ENCODE measurements at regions not wholly inside any gene's neighbourhood (a gene's known extent, or its start where the extent isn't known, plus 50 kb on each side); places are given as distances from the start of the nearest gene placed in this dataset.

DNA sequence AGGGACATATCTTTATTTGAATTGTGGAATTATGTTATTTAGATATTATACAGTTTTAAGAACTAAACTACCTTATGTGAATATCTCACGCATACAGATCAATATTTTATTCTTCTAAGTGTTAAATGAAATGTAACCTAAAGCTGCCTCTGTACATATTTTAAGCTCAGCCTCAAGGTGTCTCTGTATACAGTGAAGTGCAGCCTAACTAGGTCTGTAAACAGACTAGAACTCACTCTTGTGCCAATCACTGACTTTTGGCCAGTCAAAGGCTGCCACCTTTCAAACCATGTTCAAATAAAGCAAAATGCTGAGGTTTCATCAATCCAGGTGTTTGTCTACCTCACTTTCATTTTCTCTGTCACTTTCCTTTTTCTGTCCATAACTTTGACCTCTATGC, 1074.5 kb upstream of the PRKX start:
- CTCF ChIA-PET, result no interaction called here
- no peak for DNase-seq (ENCODE audit: extremely low spot score)
- TF ChIP-seq SUZ12 (IDR thresholded peaks at IDR 0.05) (no peak), NFRKB (IDR thresholded peaks at IDR 0.05) (no peak), HDGF (IDR thresholded peaks at IDR 0.05; ENCODE audit: borderline replicate concordance) (no peak)
- POLR2A ChIA-PET, result no interaction called here

DNA sequence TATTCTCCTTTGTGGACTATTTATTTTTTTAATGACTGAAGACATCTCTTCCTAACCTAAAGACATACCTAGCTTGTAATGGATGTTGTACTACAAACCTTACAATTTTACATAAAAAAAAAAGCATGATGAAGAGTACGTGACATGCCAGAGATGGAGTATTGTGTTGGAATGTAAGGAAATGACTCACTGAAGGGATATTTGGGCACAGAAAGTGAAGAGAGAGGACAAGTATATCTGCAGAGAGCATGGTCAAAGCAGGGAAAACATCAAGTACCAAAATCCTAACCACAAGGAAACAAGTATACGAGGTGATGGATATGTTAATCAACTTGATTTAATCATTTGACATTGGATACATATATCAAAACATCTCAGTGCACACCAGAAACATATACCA, 1051.4 kb upstream of the PRKX start:
- DNase-seq (ENCODE audit: extremely low spot score), result no peak
- ChIA-PET CTCF (no interaction called here), POLR2A (no interaction called here)
- no peak for TF ChIP-seq NFRKB (IDR thresholded peaks at IDR 0.05)
- TF ChIP-seq ZNF384 (IDR thresholded peaks at IDR 0.05), result no peak
- TF ChIP-seq L3MBTL2 (conservative IDR thresholded peaks at IDR 0.05), result no peak
- no peak for TF ChIP-seq FOXA1 (IDR thresholded peaks at IDR 0.05)
- TF ChIP-seq FOXK2 (IDR thresholded peaks at IDR 0.05), result no peak
- TF ChIP-seq FOXM1 (IDR thresholded peaks at IDR 0.05; ENCODE audit: borderline replicate concordance), result no peak
- TF ChIP-seq TARDBP (IDR thresholded peaks at IDR 0.05), result no peak
- no peak for TF ChIP-seq LEF1 (IDR thresholded peaks at IDR 0.05; ENCODE audit: borderline replicate concordance)

DNA sequence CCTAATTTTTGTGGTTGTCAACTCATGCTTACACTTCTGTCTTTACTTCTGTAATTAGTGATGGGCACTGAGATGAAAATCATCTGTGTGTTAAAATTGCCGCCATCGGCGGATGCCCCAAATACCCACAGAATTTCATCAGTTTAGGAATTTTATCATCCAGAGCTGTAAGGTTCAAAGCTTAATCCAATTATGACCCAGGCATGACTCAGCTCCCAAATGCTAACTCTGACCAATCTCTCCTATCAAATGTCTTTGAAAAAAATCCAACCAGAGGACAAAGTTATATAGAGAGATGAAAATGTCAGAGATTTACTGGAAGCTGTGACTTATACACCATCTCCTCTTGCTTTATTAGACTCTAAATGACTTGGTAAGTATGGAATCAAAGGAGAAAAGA, 1048.7 kb upstream of the PRKX start:
- POLR2A ChIA-PET, result no interaction called here
- TF ChIP-seq FOXM1 (IDR thresholded peaks at IDR 0.05; ENCODE audit: borderline replicate concordance) (no peak), NFRKB (IDR thresholded peaks at IDR 0.05) (no peak), BHLHE40 (IDR thresholded peaks at IDR 0.05; ENCODE audit: borderline replicate concordance) (no peak), HDGF (IDR thresholded peaks at IDR 0.05; ENCODE audit: borderline replicate concordance) (no peak), ZNF384 (IDR thresholded peaks at IDR 0.05) (no peak), TARDBP (IDR thresholded peaks at IDR 0.05) (no peak)
- TF ChIP-seq, protein P1, sequence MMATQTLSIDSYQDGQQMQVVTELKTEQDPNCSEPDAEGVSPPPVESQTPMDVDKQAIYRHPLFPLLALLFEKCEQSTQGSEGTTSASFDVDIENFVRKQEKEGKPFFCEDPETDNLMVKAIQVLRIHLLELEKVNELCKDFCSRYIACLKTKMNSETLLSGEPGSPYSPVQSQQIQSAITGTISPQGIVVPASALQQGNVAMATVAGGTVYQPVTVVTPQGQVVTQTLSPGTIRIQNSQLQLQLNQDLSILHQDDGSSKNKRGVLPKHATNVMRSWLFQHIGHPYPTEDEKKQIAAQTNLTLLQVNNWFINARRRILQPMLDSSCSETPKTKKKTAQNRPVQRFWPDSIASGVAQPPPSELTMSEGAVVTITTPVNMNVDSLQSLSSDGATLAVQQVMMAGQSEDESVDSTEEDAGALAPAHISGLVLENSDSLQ (IDR thresholded peaks at IDR 0.05), result no peak
- DNase-seq (ENCODE audit: extremely low spot score), result no peak
- CTCF ChIA-PET, result no interaction called here

DNA sequence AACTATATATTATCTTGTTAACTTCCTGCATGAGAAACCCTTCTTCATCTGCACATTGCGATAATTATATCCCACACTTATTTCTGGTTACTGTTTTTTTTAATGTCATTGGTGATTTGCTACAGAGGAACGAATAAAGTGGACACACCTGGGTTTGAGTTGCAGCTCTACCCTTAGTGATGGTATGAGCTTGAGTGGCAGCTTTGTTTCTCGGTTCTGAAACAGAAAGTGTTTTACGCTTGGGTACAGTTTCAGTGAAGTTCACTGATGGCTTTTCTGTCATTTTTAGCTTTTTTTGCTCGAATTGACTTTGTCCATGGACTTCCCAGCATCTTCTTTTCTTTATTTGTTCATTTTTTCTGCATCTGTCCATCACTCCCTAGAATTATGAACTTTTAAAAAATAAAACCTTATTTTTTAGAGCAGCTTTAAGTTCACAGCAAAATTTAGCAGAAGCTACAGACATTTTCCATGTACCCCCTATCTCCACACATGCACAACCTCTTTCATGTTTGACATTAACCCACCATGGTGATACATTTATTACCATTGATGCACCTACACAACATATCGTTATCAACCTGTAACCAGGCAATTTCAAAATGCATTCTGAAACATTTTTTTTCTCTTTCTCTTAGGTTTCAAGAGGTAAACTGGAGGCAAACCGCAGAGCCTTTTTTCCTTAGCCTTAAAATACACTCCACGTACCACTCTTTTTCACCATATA, 1041.6 kb upstream of the PRKX start:
- POLR2A ChIA-PET, result no interaction called here
- CTCF ChIA-PET, result no interaction called here
- TF ChIP-seq FOXA1 (IDR thresholded peaks at IDR 0.05) (no peak), CTBP1 (IDR thresholded peaks at IDR 0.05; ENCODE audit: borderline replicate concordance) (no peak), ELF4 (IDR thresholded peaks at IDR 0.05) (no peak), FOXM1 (IDR thresholded peaks at IDR 0.05; ENCODE audit: borderline replicate concordance) (no peak), LEF1 (IDR thresholded peaks at IDR 0.05; ENCODE audit: borderline replicate concordance) (no peak), NFRKB (IDR thresholded peaks at IDR 0.05) (no peak), L3MBTL2 (conservative IDR thresholded peaks at IDR 0.05) (no peak), FOXK2 (IDR thresholded peaks at IDR 0.05) (no peak)
- no peak for DNase-seq (ENCODE audit: extremely low spot score)

DNA sequence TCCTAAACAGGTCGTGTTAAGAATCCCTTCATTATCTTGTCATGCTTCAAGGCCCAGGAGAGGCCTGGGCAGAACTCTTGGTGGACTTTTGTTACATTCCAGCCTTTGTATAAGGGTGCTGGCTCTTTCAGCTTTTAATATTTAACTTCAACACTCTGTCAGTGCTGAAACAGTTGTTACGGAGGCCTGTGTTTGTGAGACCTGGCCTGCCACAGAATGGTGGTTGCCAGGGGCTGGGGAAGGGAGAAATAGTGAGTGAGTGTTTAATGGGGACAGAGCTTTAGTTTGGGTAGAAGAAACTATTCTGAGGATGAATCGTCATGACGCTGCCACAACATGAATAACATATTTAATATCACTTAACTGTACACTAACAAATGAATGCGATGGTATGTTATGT, 1027.6 kb upstream of the PRKX start:
- CTCF ChIA-PET, result no interaction called here
- no peak for TF ChIP-seq FOXA1 (IDR thresholded peaks at IDR 0.05)
- TF ChIP-seq FOXK2 (IDR thresholded peaks at IDR 0.05), result no peak
- TF ChIP-seq FOXM1 (IDR thresholded peaks at IDR 0.05; ENCODE audit: borderline replicate concordance), result no peak
- TF ChIP-seq CTBP1 (IDR thresholded peaks at IDR 0.05; ENCODE audit: borderline replicate concordance), result no peak
- TF ChIP-seq NFRKB (IDR thresholded peaks at IDR 0.05), result no peak
- no peak for DNase-seq (ENCODE audit: extremely low spot score)
- POLR2A ChIA-PET, result no interaction called here

DNA sequence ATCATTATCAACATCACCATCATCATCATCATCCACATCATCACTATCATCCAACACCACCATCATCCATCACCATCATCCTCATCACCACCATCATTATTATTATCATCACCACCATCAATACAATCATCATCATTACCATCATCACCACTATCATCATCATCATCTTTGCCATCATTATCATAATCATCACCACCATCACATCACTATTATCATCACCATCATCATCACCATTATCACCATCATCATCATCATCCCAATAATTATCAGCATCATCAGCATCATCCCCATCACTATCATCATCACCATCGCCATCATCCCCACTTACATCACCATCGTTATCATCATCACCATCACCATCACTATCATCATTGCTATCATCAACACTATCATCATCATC, 1021.9 kb upstream of the PRKX start:
- ChIA-PET POLR2A (no interaction called here), CTCF (no interaction called here)
- DNase-seq (ENCODE audit: extremely low spot score), result no peak
- no peak for TF ChIP-seq L3MBTL2 (conservative IDR thresholded peaks at IDR 0.05)
- no peak for TF ChIP-seq ZNF384 (IDR thresholded peaks at IDR 0.05)
- TF ChIP-seq TARDBP (IDR thresholded peaks at IDR 0.05), result no peak
- TF ChIP-seq HDGF (IDR thresholded peaks at IDR 0.05; ENCODE audit: borderline replicate concordance), result no peak
- TF ChIP-seq FOXK2 (IDR thresholded peaks at IDR 0.05), result no peak
- TF ChIP-seq CTBP1 (IDR thresholded peaks at IDR 0.05; ENCODE audit: borderline replicate concordance), result no peak

DNA sequence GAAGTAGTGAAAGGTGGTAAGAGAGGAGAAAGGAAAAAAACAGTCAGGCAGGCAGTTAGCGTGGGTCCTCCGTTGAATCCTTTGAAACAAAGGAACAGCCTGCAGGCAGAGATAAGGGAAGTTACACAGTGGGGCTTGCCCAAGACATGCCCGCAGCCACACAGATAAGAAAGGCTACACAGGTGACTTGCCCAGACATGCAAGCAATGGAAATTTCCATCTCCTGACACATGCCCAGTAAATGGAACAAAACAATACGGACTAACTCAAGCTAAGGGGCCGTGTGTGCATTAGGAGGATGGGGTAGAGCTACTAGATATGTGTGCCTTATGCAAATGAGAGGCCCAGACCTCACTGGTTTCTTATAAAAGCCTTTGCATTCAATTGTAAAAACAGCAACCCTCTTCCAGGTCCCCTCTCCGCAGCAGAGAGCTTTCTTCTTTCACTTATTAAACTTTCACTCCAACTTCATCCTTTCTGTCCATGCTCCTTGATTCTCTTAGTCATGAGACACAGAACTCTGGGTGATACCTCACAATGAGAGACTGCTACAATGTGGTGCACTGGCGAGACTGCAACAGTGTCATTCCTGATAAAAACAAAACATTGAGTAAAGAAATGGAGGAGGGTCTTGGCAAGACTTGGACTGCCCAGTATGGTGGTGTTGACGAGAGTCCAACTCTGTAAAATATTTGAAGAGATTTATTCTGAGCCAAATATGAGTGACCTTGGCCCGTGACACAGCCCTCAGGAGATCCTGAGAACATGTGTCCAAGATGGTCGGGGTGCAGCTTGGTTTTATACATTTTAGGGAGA, 997.4 kb upstream of the PRKX start:
- CTCF ChIA-PET, result no interaction called here
- TF ChIP-seq, protein P1 (IDR thresholded peaks at IDR 0.05), result no peak
- TF ChIP-seq ZNF384 (IDR thresholded peaks at IDR 0.05) (no peak), TARDBP (IDR thresholded peaks at IDR 0.05) (no peak), ELF4 (IDR thresholded peaks at IDR 0.05) (no peak), FOXA1 (IDR thresholded peaks at IDR 0.05) (no peak), L3MBTL2 (conservative IDR thresholded peaks at IDR 0.05) (no peak), ARNT (IDR thresholded peaks at IDR 0.05) (no peak), BHLHE40 (IDR thresholded peaks at IDR 0.05; ENCODE audit: borderline replicate concordance) (no peak), FOXK2 (IDR thresholded peaks at IDR 0.05) (no peak), HDGF (IDR thresholded peaks at IDR 0.05; ENCODE audit: borderline replicate concordance) (no peak)
- no peak for DNase-seq (ENCODE audit: extremely low spot score)
- POLR2A ChIA-PET, result no interaction called here
